GM21526 (cell line): ENCODE measurements at regions not wholly inside any gene's neighbourhood (a gene's known extent, or its start where the extent isn't known, plus 50 kb on each side); places are given as distances from the start of the nearest gene placed in this dataset.
"Not testable (repeated sequence)": the region's sequence is repeated elsewhere in the genome, so short reads cannot be mapped to it uniquely, and the experiment has no call there.

ENCODE experiments used
- ATAC-seq: cut with Tn5 transposase; IDR thresholded peaks from one replicate; pipeline ENCODE4 v1.9.1; 2021; ENCODE audit warnings: moderate library complexity; ENCODE audit not compliant: unreplicated experiment, low FRiP score

- no peak for ATAC-seq
Measured at GRCh38 chr6:121544691-121545090, 109.2 kb downstream of the GJA1 start.

- no peak for ATAC-seq
Measured at GRCh38 chr6:121548131-121548530, 112.7 kb downstream of the GJA1 start.

GRCh38 chr6:121549736-121550135 lies 114.3 kb downstream of the GJA1 start:
- no peak for ATAC-seq

DNA sequence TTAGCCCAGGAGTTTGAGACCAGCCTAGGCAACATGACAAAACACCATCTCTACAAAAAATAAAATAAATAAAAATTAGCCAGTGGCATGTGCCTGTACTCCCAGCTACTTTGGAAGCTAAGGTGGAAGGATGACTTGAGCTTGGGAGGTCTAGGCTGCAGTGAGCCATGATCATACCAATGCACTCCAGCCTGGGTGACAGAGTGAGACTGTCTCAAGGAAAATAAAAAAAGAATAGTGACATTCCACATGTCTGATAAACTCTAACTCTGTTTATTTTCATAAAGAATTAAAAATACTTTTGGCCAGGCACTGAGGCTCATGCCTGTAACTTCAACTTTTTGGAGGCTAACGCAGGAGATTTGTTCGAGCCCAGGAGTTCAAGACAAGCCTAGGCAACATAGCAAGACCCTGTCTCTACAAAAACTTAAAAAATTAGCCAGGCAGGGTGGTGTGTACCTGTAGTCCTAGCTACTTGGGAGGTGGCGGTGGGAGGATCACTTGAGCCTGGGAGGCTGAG lies 115.1 kb downstream of the GJA1 start:
- no peak for ATAC-seq

GRCh38 chr6:121555201-121555600 lies 119.8 kb downstream of the GJA1 start:
- no peak for ATAC-seq

DNA sequence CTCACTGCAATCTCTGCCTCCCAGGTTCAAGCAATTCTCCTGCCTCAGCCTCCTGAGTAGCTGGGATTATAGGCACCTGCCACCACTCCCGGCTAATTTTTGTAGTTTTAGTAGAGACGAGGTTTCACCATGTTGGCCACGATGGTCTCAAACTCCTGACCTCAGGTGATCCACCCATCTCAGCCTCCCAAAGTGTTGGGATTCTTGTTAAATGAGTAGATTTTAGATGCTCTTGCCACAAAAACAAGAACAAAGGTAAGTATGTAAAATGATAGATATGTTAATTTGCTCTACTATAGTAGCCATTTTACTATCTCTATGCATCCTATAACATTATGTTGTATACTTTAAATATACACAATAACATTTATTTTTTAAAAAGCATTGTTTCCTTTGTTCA lies 120.7 kb downstream of the GJA1 start:
- ATAC-seq = not testable (repeated sequence)

DNA sequence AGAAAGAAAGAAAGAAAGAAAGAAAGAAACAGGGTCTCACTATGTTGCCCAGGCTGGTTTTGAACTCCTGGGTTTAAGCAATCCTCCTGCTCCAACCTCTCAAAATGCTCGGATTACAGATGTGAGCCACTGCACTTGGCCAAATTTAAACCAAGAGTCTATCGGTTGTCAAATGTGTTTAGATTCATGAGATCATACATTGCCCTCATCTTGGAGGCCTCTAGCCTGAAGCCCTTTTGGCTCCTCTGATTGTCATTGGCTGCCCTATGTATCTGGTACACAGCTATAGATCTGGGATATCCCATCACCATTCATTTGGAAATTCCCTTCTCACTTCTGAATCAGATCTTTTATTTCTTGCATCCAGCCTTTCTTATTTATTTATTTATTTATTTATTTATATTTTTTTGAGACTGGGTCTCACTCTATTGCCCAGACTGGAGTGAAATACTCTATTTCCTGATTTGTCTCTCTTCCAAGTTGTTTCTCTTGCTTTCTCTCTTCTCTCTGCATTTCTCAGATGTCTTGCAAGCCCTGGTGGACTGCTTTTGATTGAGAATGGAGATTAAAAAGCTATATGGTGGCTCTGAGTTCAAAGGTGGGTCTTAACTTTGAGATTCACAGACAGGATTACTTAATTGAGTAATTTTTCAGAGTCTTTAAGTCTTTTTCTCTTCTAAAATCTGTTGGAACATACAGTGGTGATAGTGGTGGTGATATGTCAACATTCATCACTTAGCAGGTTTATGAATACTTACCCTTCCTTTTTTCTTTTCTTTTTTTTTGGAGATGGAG lies 121.9 kb downstream of the GJA1 start:
- ATAC-seq = no peak

DNA sequence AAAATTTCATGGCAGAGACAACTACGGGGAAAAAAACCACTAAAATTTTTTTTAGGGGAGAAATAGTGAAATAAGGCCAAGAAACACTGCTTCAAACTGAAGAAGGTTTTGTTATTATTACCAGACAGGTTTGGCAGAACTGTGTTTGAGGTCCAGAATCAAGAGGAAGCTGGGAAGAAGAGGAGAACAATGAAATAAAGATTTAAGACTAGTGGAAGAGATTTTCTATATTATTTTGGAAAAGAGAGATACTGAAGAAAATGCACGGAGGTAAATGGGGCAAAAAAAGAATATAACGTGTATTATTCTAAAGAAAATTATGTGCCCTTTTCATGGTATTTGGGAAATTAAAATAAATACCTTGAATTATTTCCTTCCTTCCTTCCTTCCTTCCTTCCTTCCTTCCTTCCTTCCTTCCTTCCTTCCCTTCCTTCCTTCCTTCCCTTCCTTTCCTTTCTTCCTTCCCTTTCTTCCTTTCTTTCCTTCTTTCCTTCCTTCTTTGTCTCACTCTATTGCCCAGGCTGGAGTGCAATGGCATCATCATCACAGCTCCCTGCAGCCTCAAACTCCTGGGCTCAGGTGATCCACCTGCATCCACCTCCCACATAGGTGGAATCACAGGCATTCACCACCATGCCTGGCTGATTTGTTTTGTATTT lies 124.3 kb downstream of the GJA1 start:
- ATAC-seq = no peak

DNA sequence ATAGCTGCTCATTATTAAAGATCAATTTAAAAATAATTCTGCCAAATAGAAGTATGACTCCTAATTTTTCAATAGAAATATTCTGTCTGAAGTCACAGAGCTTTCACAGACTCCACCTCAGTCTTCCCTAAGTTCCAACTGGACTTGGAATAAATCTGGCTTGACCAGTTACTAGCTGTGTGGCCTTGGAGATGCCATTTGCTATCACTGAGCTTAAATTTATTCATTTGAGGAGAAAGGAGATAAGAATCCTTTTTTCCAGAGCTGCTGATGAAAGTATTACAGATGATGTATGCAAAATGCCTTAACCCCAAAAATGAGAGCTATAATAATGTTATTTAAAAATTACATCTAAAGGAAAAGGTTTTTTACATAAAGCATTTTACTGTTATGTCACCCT lies 125.0 kb downstream of the GJA1 start:
- ATAC-seq = no peak

GRCh38 chr6:121563286-121563685 lies 127.8 kb downstream of the GJA1 start:
- no peak for ATAC-seq

- ATAC-seq = not testable (repeated sequence)
Measured at GRCh38 chr6:121564529-121564928, 129.1 kb downstream of the GJA1 start.

- no peak for ATAC-seq
Measured at GRCh38 chr6:121571455-121571854, 136.0 kb downstream of the GJA1 start.

DNA sequence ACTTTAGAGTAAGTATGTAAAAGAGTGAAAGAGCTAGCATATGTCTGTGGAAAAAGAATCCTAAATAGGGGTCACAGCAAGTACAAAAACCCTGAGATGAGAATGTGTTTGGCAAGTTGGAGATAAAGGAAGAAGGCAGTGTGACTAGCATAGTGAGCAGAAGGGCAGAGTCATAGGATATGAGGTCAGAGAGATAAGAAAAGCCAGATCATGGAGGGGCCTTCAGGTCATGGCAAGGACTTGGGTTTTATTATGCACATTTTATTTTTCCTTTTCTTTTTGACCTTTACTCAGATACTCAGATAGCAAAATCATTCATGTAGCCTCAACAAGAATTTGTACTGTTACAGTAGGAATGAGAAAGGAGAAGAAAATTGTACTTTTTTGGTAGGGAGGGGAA lies 138.0 kb downstream of the GJA1 start:
- no peak for ATAC-seq

DNA sequence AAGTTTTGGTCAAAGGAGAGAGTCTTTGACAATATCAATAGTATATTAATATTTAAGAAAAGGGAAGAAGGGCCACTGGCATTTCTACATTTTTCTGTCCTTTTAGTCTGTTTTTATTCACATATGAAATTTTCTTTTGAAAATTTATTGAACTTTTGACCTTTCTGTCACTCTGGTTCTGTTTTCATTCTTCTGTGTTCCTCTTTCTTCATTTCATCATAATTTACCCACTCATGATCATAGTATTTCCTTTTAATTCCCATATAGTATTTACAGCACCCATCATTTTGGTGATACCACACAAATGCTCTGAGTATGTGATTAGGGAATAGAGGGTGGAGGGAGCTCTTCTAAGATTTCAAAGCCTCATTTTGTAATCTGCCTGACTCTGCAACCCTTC lies 142.8 kb downstream of the GJA1 start:
- ATAC-seq = no peak

GRCh38 chr6:121579478-121579877 lies 144.0 kb downstream of the GJA1 start:
- no peak for ATAC-seq

- no peak for ATAC-seq
Measured at GRCh38 chr6:121581327-121581726, 145.9 kb downstream of the GJA1 start.

DNA sequence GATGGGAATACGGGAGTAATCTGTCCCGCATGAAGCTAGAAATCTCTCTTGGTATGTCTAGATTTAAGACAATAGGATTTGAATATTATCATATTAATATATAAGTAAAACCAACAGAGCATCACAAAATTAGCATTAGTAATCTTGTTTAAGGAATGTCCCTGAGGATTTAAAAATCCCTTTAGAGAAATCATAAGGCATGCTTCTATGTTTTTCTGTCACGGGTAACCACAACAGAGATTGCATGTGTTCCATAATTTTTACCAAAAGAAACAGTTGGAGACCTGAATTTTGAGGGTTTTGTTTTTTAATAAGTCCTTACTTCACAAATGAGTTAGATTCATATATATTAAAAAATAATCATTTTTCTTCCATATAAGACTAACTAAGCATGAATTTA lies 146.8 kb downstream of the GJA1 start:
- no peak for ATAC-seq

DNA sequence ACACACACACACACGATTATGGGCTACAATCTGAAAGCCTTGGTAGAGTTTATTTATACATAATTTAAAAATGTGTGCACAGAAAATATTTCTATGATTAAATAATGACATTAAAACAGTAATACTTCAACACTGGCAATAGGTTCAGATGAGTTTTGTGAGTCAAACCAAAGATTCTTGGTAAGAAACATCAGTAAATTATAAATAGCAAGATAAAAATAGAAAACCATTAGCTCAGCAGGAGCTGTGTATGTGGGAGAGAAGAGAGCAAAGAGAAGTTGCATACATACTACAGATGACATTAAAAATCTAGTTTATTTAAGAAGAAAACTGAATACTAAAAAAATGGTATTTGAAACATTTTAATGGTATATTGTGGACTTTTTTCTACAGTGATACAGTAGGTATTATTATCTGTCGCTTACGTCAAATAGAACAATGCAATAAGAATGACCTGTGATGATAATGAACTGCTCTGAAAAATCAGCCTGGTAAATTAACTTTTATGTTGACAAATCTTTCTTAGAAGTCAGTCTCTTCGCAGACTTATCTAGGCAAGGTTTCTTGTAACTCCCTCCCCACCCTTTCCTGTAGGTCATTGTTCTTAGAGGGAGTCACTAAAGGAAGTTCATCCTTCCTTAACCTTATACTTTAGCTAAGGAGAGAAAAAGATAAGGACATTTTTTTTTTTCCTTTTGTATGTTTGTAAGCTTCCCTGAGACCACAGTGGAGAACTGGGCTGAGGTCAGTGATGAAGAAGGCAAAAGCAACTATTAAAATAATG lies 149.3 kb downstream of the GJA1 start:
- ATAC-seq = no peak

DNA sequence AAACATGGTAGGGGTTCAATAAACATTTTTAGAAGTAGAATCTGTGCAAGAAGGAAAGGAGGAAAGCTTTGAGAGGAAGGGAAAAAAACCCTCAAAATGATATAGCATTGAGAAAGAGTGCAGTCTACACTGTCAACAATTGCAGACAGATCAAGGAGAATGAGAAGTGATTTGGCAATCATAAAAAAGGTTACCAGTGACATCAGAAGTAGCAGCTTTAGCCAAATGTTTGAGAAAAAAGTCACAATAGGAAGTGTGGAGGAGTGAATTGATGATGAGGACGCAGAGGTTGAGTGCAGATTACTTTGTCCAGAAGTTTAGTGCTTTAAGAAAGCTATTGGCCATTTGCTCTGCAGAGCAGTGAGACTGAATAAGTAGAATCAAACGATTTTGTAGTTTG lies 155.0 kb downstream of the GJA1 start:
- ATAC-seq = no peak

- no peak for ATAC-seq
Measured at GRCh38 chr6:121590916-121591315, 155.5 kb downstream of the GJA1 start.

GRCh38 chr6:121592261-121592935 lies 157.0 kb downstream of the GJA1 start:
- no peak for ATAC-seq
